NB4 (cell line): ENCODE measurements at regions not wholly inside any gene's neighbourhood (a gene's known extent, or its start where the extent isn't known, plus 50 kb on each side); places are given as distances from the start of the nearest gene placed in this dataset.

Source experiments
- MAX ChIP-seq: IDR thresholded peaks from 2 replicates; pipeline ENCODE4 v1.6.1; 2011; ENCODE audit warnings: low read depth, low read length
- MYC ChIP-seq: IDR thresholded peaks from 2 replicates; pipeline ENCODE4 v1.6.1; 2011; ENCODE audit warnings: low read depth, low read length
- POLR2A ChIP-seq: IDR thresholded peaks from 2 replicates; pipeline ENCODE4 v1.6.1; 2011; ENCODE audit warnings: mild to moderate bottlenecking; ENCODE audit not compliant: insufficient read length; ENCODE audit errors: extremely low read depth
- TF ChIP-seq, protein P1 (sequence below): IDR thresholded peaks from one replicate; pipeline ENCODE4 v1.5.1; 2012; ENCODE audit warnings: low read depth, low read length

DNA sequence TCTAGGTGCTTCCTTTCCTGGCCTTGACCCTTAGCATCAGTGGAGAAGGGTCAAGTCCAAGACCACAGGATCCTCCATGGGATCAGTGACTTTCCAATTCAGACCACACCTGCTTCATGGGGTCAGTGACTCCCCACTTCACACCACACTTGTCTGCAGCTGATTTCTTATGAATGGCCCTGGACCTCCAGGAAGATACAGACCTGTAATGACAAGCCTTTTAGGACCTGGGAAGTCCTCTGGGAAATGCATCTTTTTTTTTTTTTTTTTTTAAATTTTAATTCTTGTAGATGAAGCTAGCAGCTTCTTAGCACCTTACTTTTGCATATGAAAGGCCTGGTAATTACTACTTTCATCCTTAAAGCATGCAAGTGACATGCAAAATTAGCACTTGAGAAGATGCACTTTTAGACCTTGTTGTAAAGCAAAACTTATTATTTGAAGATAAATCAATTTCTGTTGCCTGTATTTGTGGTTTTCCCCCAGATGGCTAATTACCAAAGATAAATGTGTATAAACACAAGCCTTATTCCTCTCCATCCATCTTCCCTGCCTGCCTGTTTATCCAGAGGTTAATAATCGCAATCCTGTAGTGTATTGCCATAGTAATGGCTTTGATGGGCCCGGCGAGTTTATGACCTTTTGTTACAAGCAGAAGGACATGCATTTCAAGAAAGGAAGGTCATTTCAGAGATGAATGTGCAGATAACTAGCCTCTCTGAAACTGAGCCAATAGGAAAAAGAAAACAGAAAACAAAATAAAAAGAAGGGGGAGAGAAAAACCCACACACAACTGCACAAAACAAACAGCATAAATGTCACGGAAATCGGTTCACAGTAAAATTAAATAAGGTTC, 1018.7 kb downstream of the TYW1 start:
- TF ChIP-seq, protein P1, sequence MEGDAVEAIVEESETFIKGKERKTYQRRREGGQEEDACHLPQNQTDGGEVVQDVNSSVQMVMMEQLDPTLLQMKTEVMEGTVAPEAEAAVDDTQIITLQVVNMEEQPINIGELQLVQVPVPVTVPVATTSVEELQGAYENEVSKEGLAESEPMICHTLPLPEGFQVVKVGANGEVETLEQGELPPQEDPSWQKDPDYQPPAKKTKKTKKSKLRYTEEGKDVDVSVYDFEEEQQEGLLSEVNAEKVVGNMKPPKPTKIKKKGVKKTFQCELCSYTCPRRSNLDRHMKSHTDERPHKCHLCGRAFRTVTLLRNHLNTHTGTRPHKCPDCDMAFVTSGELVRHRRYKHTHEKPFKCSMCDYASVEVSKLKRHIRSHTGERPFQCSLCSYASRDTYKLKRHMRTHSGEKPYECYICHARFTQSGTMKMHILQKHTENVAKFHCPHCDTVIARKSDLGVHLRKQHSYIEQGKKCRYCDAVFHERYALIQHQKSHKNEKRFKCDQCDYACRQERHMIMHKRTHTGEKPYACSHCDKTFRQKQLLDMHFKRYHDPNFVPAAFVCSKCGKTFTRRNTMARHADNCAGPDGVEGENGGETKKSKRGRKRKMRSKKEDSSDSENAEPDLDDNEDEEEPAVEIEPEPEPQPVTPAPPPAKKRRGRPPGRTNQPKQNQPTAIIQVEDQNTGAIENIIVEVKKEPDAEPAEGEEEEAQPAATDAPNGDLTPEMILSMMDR, result no peak
- TF ChIP-seq POLR2A, result no peak
- TF ChIP-seq MAX, result no peak
- no peak for TF ChIP-seq MYC
